MM.1S (cell line): ENCODE measurements at regions not wholly inside any gene's neighbourhood (a gene's known extent, or its start where the extent isn't known, plus 50 kb on each side); places are given as distances from the start of the nearest gene placed in this dataset.

Experiments used
- DNase-seq: peaks from one replicate; pipeline ENCODE4 v3.0.0-alpha.2; 2015
- H2AFZ ChIP-seq: fragments of 300-600 bp; sonication (generic); 2 replicates; pipeline ENCODE4 v1.6.0; 2016; ENCODE audit warnings: antibody characterized with exemption, low read length
- H3F3A ChIP-seq: fragments of 300-600 bp; sonication (generic); 2 replicates; pipeline ENCODE4 v1.6.1; 2016; ENCODE audit warnings: mild to moderate bottlenecking, antibody characterized with exemption, low read length, moderate library complexity, mixed read lengths; ENCODE audit not compliant: insufficient read depth
- H3K27ac ChIP-seq: fragments of 300-600 bp; sonication (generic); 2 replicates; pipeline ENCODE4 v1.5.1; 2016; ENCODE audit warnings: mild to moderate bottlenecking, low read length
- H3K27me3 ChIP-seq: fragments of 300-600 bp; sonication (generic); replicated peaks from 2 replicates; pipeline ENCODE4 v1.6.0; 2016; ENCODE audit warnings: low read length; ENCODE audit not compliant: insufficient read depth
- H3K36me3 ChIP-seq: fragments of 300-600 bp; sonication (generic); replicated peaks from 2 replicates; pipeline ENCODE4 v1.6.1; 2016; ENCODE audit warnings: mild to moderate bottlenecking, low read length, mixed read lengths; ENCODE audit not compliant: insufficient read depth
- H3K4me1 ChIP-seq: fragments of 300-600 bp; sonication (generic); 2 replicates; pipeline ENCODE4 v1.6.1; 2016; ENCODE audit warnings: low read length, mixed read lengths
- H3K4me2 ChIP-seq: fragments of 300-600 bp; sonication (generic); 2 replicates; pipeline ENCODE4 v1.6.0; 2016; ENCODE audit warnings: low read depth, low read length
- H3K4me3 ChIP-seq: fragments of 300-600 bp; sonication (generic); 2 replicates; pipeline ENCODE4 v1.5.1; 2016; ENCODE audit warnings: low read length, mixed read lengths
- H3K79me2 ChIP-seq: fragments of 300-600 bp; sonication (generic); 2 replicates; pipeline ENCODE4 v1.6.1; 2016; ENCODE audit warnings: mixed run types, low read length, mixed read lengths
- H3K9ac ChIP-seq: fragments of 300-600 bp; sonication (generic); 2 replicates; pipeline ENCODE4 v1.6.1; 2016; ENCODE audit warnings: low read length, mixed read lengths
- H3K9me2 ChIP-seq: fragments of 300-600 bp; sonication (generic); replicated peaks from 2 replicates; pipeline ENCODE4 v1.6.1; 2016; ENCODE audit warnings: mild to moderate bottlenecking, low read length, mixed read lengths; ENCODE audit not compliant: insufficient read depth
- H3K9me3 ChIP-seq: fragments of 300-600 bp; sonication (generic); replicated peaks from 2 replicates; pipeline ENCODE4 v1.6.1; 2016; ENCODE audit warnings: mild to moderate bottlenecking, low read length, mixed read lengths; ENCODE audit not compliant: insufficient read depth
- H4K20me1 ChIP-seq: fragments of 300-600 bp; sonication (generic); 2 replicates; pipeline ENCODE4 v1.6.1; 2016; ENCODE audit warnings: mild to moderate bottlenecking, low read length, moderate library complexity, mixed read lengths; ENCODE audit not compliant: insufficient read depth
- CTCF ChIP-seq: fragments of 300-600 bp; sonication (generic); IDR thresholded peaks from 2 replicates; pipeline ENCODE4 v1.5.1; 2016; ENCODE audit warnings: antibody characterized with exemption, low read length, mixed read lengths
- EZH2 ChIP-seq: fragments of 300-600 bp; sonication (generic); optimal IDR thresholded peaks from 2 replicates; pipeline ENCODE3; 2017; ENCODE audit warnings: low read depth, mild to moderate bottlenecking, antibody characterized with exemption, low read length, mixed read lengths
- EZH2phosphoT487 ChIP-seq: fragments of 300-600 bp; sonication (generic); IDR thresholded peaks from 2 replicates; pipeline ENCODE4 v1.6.1; 2018; ENCODE audit warnings: antibody characterized with exemption, low read length

- Histone ChIP-seq H3K9ac (no peak overlapping the region), H4K20me1 (no peaks in the 10 kb centered on the region), H3K27me3 (no peaks in the 10 kb centered on the region), H3K4me3 (no peak overlapping the region), H2AFZ (no peak overlapping the region), H3K27ac (no peak overlapping the region), H3K4me1 (no peaks in the 10 kb centered on the region), H3K9me3 (no peaks in the 10 kb centered on the region), H3K9me2 (no peaks in the 10 kb centered on the region), H3K4me2 (no peak overlapping the region), H3K79me2 (no peaks in the 10 kb centered on the region), H3F3A (no peaks in the 10 kb centered on the region), H3K36me3 (no peaks in the 10 kb centered on the region)
- DNase-seq: no peak
- TF ChIP-seq CTCF (no peak), EZH2 (no peak), EZH2phosphoT487 (no peak)
Measured at GRCh38 chr13:89238496-89238895, 1567.3 kb downstream of the SLITRK5 start.

DNA sequence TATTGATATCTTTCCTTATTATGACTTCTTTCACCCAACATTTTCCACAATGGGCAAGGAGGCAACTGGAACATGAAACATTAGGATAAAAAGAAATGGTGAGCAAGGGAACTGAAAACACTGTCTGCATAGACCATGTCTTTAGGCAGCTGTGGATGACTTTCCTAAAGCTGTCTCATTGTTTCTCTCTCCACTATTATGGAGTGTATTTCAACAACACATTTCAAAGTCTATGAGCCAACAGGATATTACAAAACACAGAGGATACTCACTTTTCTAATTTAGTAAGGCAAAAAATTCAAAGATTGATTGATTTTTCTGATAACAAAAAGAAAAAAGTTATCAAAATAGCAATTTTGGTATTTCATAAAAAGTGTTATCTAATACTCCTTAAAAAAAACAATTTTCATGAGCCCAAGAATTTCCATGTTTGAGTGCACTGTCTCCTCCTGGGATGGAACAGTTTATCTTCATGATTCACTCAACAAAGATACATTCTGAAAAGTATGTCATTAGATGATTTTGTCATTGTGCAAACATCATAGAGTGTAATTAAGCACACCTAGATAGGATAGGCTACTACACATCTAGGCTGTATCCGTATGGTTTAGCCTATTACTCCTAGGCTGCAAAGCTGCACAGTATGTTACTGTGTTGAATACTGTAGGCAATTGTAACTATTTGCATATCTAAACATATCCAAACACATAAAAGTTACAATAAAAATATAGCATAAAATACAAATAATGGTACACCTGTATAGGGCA, 1568.4 kb downstream of the SLITRK5 start:
- H3K27me3 ChIP-seq: no peaks in the 10 kb centered on the region
- H3K9ac ChIP-seq: no peak overlapping the region
- H3F3A ChIP-seq: no peaks in the 10 kb centered on the region
- DNase-seq: no peak
- no peaks in the 10 kb centered on the region for H4K20me1 ChIP-seq
- H2AFZ ChIP-seq: no peak overlapping the region
- H3K36me3 ChIP-seq: no peaks in the 10 kb centered on the region
- no peaks in the 10 kb centered on the region for H3K79me2 ChIP-seq
- no peaks in the 10 kb centered on the region for H3K9me3 ChIP-seq
- no peak overlapping the region for H3K4me3 ChIP-seq
- no peaks in the 10 kb centered on the region for H3K4me1 ChIP-seq
- no peaks in the 10 kb centered on the region for H3K9me2 ChIP-seq
- TF ChIP-seq CTCF (no peak), EZH2 (no peak), EZH2phosphoT487 (no peak)
- H3K27ac ChIP-seq: no peak overlapping the region
- no peak overlapping the region for H3K4me2 ChIP-seq

DNA sequence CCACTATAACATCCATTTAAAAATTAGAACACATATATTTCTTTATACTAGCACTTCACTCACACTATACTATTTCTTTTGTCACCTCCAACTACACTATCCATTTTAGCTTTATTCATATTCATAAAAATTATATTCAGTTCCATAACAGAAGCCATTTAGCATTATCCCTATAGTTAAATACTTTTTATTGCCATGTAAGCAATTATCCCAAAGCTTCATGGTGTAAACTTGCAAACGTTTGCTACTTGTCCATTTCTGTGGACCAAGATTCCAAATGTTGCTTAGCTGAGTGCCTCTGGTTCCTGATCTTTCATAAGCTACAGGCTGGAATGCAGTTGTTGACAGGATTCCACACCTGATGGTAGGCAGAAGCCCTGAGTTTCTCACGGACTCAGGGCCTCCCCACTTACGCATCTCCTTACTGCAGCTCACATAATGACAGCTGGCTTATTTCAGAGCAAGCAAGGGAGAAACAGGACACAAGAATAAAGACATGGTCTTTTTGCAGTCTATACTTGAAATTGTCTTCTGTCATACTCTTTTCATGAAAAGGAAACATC, 1584.8 kb downstream of the SLITRK5 start:
- H3K9me3 ChIP-seq: no peaks in the 10 kb centered on the region
- no peaks in the 10 kb centered on the region for H3K4me1 ChIP-seq
- DNase-seq: no peak
- H3F3A ChIP-seq: no peaks in the 10 kb centered on the region
- no peak overlapping the region for H3K4me3 ChIP-seq
- no peaks in the 10 kb centered on the region for H3K79me2 ChIP-seq
- no peak overlapping the region for H3K9ac ChIP-seq
- H4K20me1 ChIP-seq: no peaks in the 10 kb centered on the region
- no peak overlapping the region for H3K4me2 ChIP-seq
- no peak overlapping the region for H3K27ac ChIP-seq
- no peaks in the 10 kb centered on the region for H3K27me3 ChIP-seq
- no peaks in the 10 kb centered on the region for H3K36me3 ChIP-seq
- no peak overlapping the region for H2AFZ ChIP-seq
- TF ChIP-seq EZH2phosphoT487: no peak
- TF ChIP-seq CTCF: no peak
- no peak for TF ChIP-seq EZH2
- H3K9me2 ChIP-seq: no peaks in the 10 kb centered on the region
